ENCODE measurements at regions not wholly inside any gene's neighbourhood (a gene's known extent, or its start where the extent isn't known, plus 50 kb on each side); places are given as distances from the start of the nearest gene placed in this dataset.

DNA sequence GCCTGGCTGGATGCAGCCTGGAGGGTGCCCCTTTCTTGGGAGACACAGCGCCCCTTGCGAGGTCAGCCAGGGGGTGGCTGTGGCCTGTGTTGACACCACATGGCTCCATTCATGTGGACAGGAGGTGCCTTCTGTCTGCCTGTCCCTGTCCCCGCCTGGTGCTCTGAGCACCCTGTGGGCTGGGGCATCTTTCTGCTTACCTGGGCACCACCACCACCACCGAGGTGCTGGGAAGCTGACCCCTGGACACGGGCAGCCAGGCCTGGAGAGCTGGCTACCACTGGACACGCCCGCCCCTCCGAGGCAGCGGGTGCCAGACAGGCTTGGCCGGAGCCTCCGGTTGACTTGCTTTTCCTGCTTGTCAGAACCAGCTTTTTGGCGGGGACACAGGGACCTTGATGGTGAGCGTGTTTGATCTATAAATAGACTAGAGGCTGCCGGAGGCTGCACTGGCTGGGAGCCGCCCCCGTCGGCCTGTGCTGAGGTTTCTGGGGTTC is 121.3 kb upstream of the GSE1 start:
- DNase-seq (ENCODE audit: low read depth in 1 of 2, low spot score in 1 of 2) = peak in 1 of 2 donors; percentile 67
- H3K27ac ChIP-seq = peak overlapping the region; percentile 94

DNA sequence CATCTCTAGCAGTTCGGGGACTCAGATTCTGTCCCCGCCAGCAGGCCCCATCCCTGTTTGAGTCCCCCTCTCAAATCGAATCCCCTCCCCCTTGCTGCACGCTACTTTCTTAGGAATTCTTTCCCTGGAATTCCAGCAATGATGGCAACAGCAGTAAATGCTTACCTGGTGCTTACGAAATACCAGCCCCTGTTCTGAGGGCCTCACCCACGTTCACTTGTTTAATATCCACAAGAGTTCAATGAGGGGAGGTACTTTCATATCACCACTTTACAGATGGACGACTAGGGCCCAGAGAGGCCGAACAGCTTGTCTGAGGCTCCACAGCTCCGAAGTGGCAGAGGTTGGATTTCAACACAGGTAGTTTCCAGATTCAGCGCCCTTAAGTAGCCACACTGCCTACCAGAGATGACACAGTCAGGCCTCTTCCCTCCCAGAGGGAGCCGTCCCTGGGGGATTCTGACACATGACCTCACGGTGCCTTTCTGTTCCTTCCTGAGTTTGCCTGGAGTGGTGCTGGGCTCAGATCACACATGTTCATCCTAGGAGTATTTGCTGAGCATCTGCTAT is 120.7 kb upstream of the GSE1 start:
- H3K4me1 ChIP-seq (ENCODE audit: low read depth) = peaks cover 34% of the 10 kb centered on the region
- H3K9me3 ChIP-seq (ENCODE audit: low read depth) = no peaks in the 10 kb centered on the region
- no peaks in the 10 kb centered on the region for H3K36me3 ChIP-seq
- H3K4me3 ChIP-seq = no peak overlapping the region
- no peaks in the 10 kb centered on the region for H3K27me3 ChIP-seq
- no peak for DNase-seq (ENCODE audit: low read depth in 1 of 2, low spot score in 1 of 2)
- TF ChIP-seq, protein P1, sequence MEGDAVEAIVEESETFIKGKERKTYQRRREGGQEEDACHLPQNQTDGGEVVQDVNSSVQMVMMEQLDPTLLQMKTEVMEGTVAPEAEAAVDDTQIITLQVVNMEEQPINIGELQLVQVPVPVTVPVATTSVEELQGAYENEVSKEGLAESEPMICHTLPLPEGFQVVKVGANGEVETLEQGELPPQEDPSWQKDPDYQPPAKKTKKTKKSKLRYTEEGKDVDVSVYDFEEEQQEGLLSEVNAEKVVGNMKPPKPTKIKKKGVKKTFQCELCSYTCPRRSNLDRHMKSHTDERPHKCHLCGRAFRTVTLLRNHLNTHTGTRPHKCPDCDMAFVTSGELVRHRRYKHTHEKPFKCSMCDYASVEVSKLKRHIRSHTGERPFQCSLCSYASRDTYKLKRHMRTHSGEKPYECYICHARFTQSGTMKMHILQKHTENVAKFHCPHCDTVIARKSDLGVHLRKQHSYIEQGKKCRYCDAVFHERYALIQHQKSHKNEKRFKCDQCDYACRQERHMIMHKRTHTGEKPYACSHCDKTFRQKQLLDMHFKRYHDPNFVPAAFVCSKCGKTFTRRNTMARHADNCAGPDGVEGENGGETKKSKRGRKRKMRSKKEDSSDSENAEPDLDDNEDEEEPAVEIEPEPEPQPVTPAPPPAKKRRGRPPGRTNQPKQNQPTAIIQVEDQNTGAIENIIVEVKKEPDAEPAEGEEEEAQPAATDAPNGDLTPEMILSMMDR (IDR thresholded peaks at IDR 0.05; ENCODE audit: low read depth, low read length) = no peak
- peak overlapping the region; percentile 94 for H3K27ac ChIP-seq

More for the DNA sequence above, 121.3 kb upstream of the GSE1 start:
- Histone ChIP-seq H3K4me3 (no peak overlapping the region), H3K36me3 (no peaks in the 10 kb centered on the region), H3K4me1 (ENCODE audit: low read depth) (peaks cover 38% of the 10 kb centered on the region), H3K27me3 (no peaks in the 10 kb centered on the region), H3K9me3 (ENCODE audit: low read depth) (no peaks in the 10 kb centered on the region)
- TF ChIP-seq, protein P1 (IDR thresholded peaks at IDR 0.05; ENCODE audit: low read depth, low read length) = no peak

DNA sequence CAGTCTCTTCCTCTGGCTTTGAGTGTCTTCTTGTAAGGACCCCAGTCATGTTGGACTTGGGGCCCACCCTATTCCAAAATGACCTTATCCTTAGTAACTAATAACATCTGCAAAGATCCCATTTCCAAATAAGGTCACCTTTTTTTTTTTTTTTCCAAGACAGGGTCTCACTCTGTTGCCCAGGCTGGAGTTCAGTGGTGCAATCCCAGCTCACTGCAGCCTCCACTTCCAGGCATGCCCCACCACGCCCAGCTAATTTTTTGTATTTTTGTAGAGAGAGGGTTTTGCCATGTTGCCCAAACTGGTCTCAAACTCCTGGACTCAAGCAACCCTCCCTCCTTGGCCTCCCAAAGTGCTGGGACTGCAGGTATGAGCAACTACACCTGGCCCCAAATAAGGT is 118.8 kb upstream of the GSE1 start:
- Histone ChIP-seq H3K4me3 (no peak overlapping the region), H3K36me3 (no peaks in the 10 kb centered on the region), H3K9me3 (ENCODE audit: low read depth) (no peaks in the 10 kb centered on the region), H3K27ac (no peak overlapping the region), H3K4me1 (ENCODE audit: low read depth) (peaks cover 25% of the 10 kb centered on the region), H3K27me3 (no peaks in the 10 kb centered on the region)
- TF ChIP-seq, protein P1 (IDR thresholded peaks at IDR 0.05; ENCODE audit: low read depth, low read length) = no peak
- DNase-seq (ENCODE audit: low read depth in 1 of 2, low spot score in 1 of 2) = no peak

DNA sequence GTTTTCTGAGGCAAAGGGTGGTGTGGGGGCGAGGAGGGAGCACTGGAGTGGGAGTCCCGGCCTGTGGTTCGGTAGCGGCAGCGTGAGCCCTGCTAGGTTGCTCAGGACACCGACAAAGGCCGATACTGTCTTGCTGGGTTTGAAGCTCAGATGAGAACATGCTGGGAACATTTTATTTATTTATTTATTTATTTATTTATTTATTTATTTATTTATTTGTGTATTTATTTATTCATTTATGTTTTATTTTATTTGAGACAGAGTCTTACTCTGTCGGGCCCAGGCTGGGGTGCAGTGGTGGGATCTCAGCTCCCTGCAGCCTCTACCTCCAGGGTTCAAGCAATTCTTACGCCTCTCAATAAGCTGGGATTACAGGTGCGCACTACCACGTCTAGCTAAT is 117.9 kb upstream of the GSE1 start:
- no peaks in the 10 kb centered on the region for H3K27me3 ChIP-seq
- TF ChIP-seq, protein P1 (IDR thresholded peaks at IDR 0.05; ENCODE audit: low read depth, low read length) = no peak
- no peak overlapping the region for H3K27ac ChIP-seq
- H3K9me3 ChIP-seq (ENCODE audit: low read depth) = no peaks in the 10 kb centered on the region
- DNase-seq (ENCODE audit: low read depth in 1 of 2, low spot score in 1 of 2) = no peak
- peaks cover 25% of the 10 kb centered on the region for H3K4me1 ChIP-seq (ENCODE audit: low read depth)
- H3K36me3 ChIP-seq = no peaks in the 10 kb centered on the region
- no peak overlapping the region for H3K4me3 ChIP-seq

DNA sequence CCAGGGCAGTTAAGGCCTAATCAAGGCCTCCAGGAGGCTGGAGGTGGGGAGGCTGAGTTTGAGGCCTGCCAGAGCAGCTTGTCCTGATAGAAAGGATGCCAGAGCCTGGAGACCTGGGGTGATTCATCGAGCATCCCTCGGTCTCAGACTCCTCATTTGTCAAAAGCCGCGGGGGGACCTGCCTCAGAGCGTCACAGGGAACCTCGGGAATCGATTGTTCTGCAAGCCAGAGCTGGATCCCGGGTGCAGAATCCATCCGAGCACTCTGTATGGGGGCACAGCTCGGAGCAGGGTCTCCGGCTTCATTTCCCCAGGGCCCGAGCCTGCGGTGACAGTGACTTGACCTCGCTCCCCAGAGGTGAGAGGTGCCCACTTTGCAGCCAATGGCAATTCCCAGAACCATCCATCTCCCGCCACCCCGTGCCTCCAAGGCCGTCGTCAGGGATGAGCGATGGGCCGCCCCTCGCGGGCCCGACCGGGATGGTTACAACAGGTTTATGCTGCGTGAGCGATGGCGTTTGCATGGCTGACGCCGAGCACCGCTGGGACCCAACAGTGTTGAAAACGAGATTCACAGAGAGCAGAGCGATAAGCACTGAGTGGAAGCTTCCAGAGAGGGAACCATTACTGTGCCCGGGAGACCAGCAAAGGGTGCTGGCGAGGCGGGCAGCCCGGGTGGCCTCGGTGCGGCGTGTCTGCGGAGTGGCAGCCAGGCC is 117.1 kb upstream of the GSE1 start:
- no peaks in the 10 kb centered on the region for H3K9me3 ChIP-seq (ENCODE audit: low read depth)
- no peak for DNase-seq (ENCODE audit: low read depth in 1 of 2, low spot score in 1 of 2)
- TF ChIP-seq, protein P1 (IDR thresholded peaks at IDR 0.05; ENCODE audit: low read depth, low read length) = no peak
- H3K4me1 ChIP-seq (ENCODE audit: low read depth) = peaks cover 19% of the 10 kb centered on the region
- H3K36me3 ChIP-seq = no peaks in the 10 kb centered on the region
- H3K4me3 ChIP-seq = no peak overlapping the region
- H3K27ac ChIP-seq = no peak overlapping the region
- no peaks in the 10 kb centered on the region for H3K27me3 ChIP-seq
